ENCODE measurements at regions not wholly inside any gene's neighbourhood (a gene's known extent, or its start where the extent isn't known, plus 50 kb on each side); places are given as distances from the start of the nearest gene placed in this dataset.

DNA sequence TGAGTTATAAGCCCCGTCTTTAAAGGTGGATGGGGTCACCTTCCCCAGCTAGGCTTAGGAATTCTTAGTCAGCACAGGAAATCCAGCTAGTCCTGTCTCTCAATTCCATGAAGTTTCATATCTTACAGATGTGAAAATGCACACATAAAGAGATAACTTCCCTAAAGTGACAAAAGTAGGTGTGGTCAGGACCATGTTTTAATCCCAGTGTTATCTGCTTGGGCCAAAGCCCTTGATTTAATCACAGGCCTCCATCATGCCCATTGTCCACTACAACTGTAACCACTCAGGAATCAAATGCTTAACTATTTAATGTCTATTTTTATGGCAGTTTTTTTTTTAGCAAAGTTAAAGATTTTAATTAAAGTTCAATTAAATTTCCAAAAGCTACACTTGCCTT lies 194.4 kb upstream of the BTG1 start:
- POLR2A ChIA-PET, result interaction anchor here (1.4 kb wide), 1 partner anchor 12 kb away, joined by 3 read pairs; no protein-coding TSS in a partner anchor
- intact Hi-C loops (cut with micrococcal nuclease), result no loop called here
- TF ChIP-seq, protein P1, sequence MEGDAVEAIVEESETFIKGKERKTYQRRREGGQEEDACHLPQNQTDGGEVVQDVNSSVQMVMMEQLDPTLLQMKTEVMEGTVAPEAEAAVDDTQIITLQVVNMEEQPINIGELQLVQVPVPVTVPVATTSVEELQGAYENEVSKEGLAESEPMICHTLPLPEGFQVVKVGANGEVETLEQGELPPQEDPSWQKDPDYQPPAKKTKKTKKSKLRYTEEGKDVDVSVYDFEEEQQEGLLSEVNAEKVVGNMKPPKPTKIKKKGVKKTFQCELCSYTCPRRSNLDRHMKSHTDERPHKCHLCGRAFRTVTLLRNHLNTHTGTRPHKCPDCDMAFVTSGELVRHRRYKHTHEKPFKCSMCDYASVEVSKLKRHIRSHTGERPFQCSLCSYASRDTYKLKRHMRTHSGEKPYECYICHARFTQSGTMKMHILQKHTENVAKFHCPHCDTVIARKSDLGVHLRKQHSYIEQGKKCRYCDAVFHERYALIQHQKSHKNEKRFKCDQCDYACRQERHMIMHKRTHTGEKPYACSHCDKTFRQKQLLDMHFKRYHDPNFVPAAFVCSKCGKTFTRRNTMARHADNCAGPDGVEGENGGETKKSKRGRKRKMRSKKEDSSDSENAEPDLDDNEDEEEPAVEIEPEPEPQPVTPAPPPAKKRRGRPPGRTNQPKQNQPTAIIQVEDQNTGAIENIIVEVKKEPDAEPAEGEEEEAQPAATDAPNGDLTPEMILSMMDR (IDR thresholded peaks at IDR 0.05; ENCODE audit: unreplicated experiment), result no peak

GRCh38 chr12:92339198-92339821 lies 193.7 kb upstream of the BTG1 start:
- no peaks in the 10 kb centered on the region for H3K36me3 Mint-ChIP-seq (ENCODE audit: insufficient read depth, unreplicated experiment)
- H3K27ac Mint-ChIP-seq (ENCODE audit: low read depth, unreplicated experiment), result no peak overlapping the region
- intact Hi-C loops (cut with micrococcal nuclease), result no loop called here
- ChIA-PET POLR2A (no interaction called here), CTCF (no interaction called here)
- H3K9me3 Mint-ChIP-seq (ENCODE audit: unreplicated experiment), result no peaks in the 10 kb centered on the region
- no peaks in the 10 kb centered on the region for H3K27me3 Mint-ChIP-seq (ENCODE audit: insufficient read depth, unreplicated experiment)
- TF ChIP-seq, protein P1 (IDR thresholded peaks at IDR 0.05; ENCODE audit: unreplicated experiment), result no peak
- H3K4me3 Mint-ChIP-seq (ENCODE audit: unreplicated experiment), result no peak overlapping the region
- no peak for DNase-seq (ENCODE audit: unreplicated experiment)
- H3K4me1 Mint-ChIP-seq (ENCODE audit: insufficient read depth, unreplicated experiment), result no peaks in the 10 kb centered on the region
- BruUV-seq (replicated peaks), result no TSS peak

More for the DNA sequence above, 194.4 kb upstream of the BTG1 start:
- no peaks in the 10 kb centered on the region for H3K4me1 Mint-ChIP-seq (ENCODE audit: insufficient read depth, unreplicated experiment)
- H3K9me3 Mint-ChIP-seq (ENCODE audit: unreplicated experiment), result no peaks in the 10 kb centered on the region
- BruUV-seq (replicated peaks), result no TSS peak
- H3K27me3 Mint-ChIP-seq (ENCODE audit: insufficient read depth, unreplicated experiment), result no peaks in the 10 kb centered on the region
- H3K4me3 Mint-ChIP-seq (ENCODE audit: unreplicated experiment), result no peak overlapping the region
- no peak for DNase-seq (ENCODE audit: unreplicated experiment)
- CTCF ChIA-PET, result no interaction called here
- no peak overlapping the region for H3K27ac Mint-ChIP-seq (ENCODE audit: low read depth, unreplicated experiment)
- no peaks in the 10 kb centered on the region for H3K36me3 Mint-ChIP-seq (ENCODE audit: insufficient read depth, unreplicated experiment)

GRCh38 chr12:92338671-92339070 lies 193.0 kb upstream of the BTG1 start:
- POLR2A ChIA-PET, result interaction anchor here (0.6 kb wide), 1 partner anchor 975 kb away, joined by 3 read pairs; no protein-coding TSS in a partner anchor

GRCh38 chr12:92338102-92338501 lies 192.5 kb upstream of the BTG1 start:
- BruUV-seq (replicated peaks), result no TSS peak
- Mint-ChIP-seq H3K4me3 (ENCODE audit: unreplicated experiment) (no peak overlapping the region), H3K27me3 (ENCODE audit: insufficient read depth, unreplicated experiment) (no peaks in the 10 kb centered on the region), H3K4me1 (ENCODE audit: insufficient read depth, unreplicated experiment) (no peaks in the 10 kb centered on the region), H3K9me3 (ENCODE audit: unreplicated experiment) (no peaks in the 10 kb centered on the region), H3K36me3 (ENCODE audit: insufficient read depth, unreplicated experiment) (no peaks in the 10 kb centered on the region), H3K27ac (ENCODE audit: low read depth, unreplicated experiment) (no peak overlapping the region)
- no peak for DNase-seq (ENCODE audit: unreplicated experiment)
- CTCF ChIA-PET, result interaction anchor here (0.5 kb wide), 1 partner anchor 882 kb away, joined by 4 read pairs; no protein-coding TSS in a partner anchor
- TF ChIP-seq, protein P1 (IDR thresholded peaks at IDR 0.05; ENCODE audit: unreplicated experiment), result no peak
- intact Hi-C loops (cut with micrococcal nuclease), result no loop called here
- POLR2A ChIA-PET, result interaction anchor here (0.6 kb wide), 1 partner anchor 975 kb away, joined by 3 read pairs; no protein-coding TSS in a partner anchor

More at GRCh38 chr12:92338671-92339070, 193.0 kb upstream of the BTG1 start:
- Mint-ChIP-seq H3K27me3 (ENCODE audit: insufficient read depth, unreplicated experiment) (no peaks in the 10 kb centered on the region), H3K4me1 (ENCODE audit: insufficient read depth, unreplicated experiment) (no peaks in the 10 kb centered on the region), H3K27ac (ENCODE audit: low read depth, unreplicated experiment) (no peak overlapping the region), H3K36me3 (ENCODE audit: insufficient read depth, unreplicated experiment) (no peaks in the 10 kb centered on the region), H3K9me3 (ENCODE audit: unreplicated experiment) (no peaks in the 10 kb centered on the region), H3K4me3 (ENCODE audit: unreplicated experiment) (no peak overlapping the region)
- no peak for DNase-seq (ENCODE audit: unreplicated experiment)
- intact Hi-C loops (cut with micrococcal nuclease), result no loop called here
- CTCF ChIA-PET, result interaction anchor here (0.5 kb wide), 1 partner anchor 882 kb away, joined by 4 read pairs; no protein-coding TSS in a partner anchor
- no TSS peak for BruUV-seq (replicated peaks)
- TF ChIP-seq, protein P1 (IDR thresholded peaks at IDR 0.05; ENCODE audit: unreplicated experiment), result no peak

Data from MCF 10A (cell line).